Parathyroid adenoma (tissue), 2 donors: ENCODE measurements at regions not wholly inside any gene's neighbourhood (a gene's known extent, or its start where the extent isn't known, plus 50 kb on each side); places are given as distances from the start of the nearest gene placed in this dataset.

Experiments used
- H2AFZ ChIP-seq: fragments of 300-600 bp; sonication (generic); one replicate; pipeline ENCODE4 v1.7.0; 2017; ENCODE audit warnings: antibody characterized with exemption, mild to moderate bottlenecking
- H3K27ac ChIP-seq: fragments of 300-600 bp; sonication (generic); one replicate; pipeline ENCODE4 v1.7.0; 2017
- H3K27me3 ChIP-seq: fragments of 300-600 bp; sonication (generic); one replicate; pipeline ENCODE4 v1.7.0; 2017; ENCODE audit warnings: low read length; ENCODE audit not compliant: control insufficient read depth, insufficient read depth
- H3K36me3 ChIP-seq: fragments of 300-600 bp; sonication (generic); one replicate; pipeline ENCODE4 v1.7.0; 2017; ENCODE audit warnings: low read length; ENCODE audit not compliant: control insufficient read depth, insufficient read depth
- H3K4me1 ChIP-seq: fragments of 300-600 bp; sonication (generic); one replicate; pipeline ENCODE4 v1.7.0; 2017; ENCODE audit warnings: control low read depth
- H3K4me2 ChIP-seq: fragments of 300-600 bp; sonication (generic); one replicate; pipeline ENCODE4 v1.7.0; 2017; ENCODE audit warnings: low read length
- H3K4me3 ChIP-seq: fragments of 300-600 bp; sonication (generic); one replicate; pipeline ENCODE4 v1.7.0; 2017; ENCODE audit warnings: low read depth, low read length
- H3K79me2 ChIP-seq: fragments of 300-600 bp; sonication (generic); one replicate; pipeline ENCODE4 v1.7.0; 2017; ENCODE audit warnings: control low read depth
- H3K9ac ChIP-seq: fragments of 300-600 bp; sonication (generic); one replicate; pipeline ENCODE4 v1.7.0; 2017; ENCODE audit warnings: mild to moderate bottlenecking
- H3K9me3 ChIP-seq: fragments of 300-600 bp; sonication (generic); one replicate; pipeline ENCODE4 v1.7.0; 2017; ENCODE audit warnings: low read length; ENCODE audit not compliant: control insufficient read depth
- TF ChIP-seq, protein P1 (sequence below): fragments of 300-600 bp; sonication (generic); IDR thresholded peaks from one replicate; pipeline ENCODE4 v1.7.0; 2017; ENCODE audit warnings: antibody characterized with exemption, mild to moderate bottlenecking
- donor health status: primary hyperparathyroidism.

DNA sequence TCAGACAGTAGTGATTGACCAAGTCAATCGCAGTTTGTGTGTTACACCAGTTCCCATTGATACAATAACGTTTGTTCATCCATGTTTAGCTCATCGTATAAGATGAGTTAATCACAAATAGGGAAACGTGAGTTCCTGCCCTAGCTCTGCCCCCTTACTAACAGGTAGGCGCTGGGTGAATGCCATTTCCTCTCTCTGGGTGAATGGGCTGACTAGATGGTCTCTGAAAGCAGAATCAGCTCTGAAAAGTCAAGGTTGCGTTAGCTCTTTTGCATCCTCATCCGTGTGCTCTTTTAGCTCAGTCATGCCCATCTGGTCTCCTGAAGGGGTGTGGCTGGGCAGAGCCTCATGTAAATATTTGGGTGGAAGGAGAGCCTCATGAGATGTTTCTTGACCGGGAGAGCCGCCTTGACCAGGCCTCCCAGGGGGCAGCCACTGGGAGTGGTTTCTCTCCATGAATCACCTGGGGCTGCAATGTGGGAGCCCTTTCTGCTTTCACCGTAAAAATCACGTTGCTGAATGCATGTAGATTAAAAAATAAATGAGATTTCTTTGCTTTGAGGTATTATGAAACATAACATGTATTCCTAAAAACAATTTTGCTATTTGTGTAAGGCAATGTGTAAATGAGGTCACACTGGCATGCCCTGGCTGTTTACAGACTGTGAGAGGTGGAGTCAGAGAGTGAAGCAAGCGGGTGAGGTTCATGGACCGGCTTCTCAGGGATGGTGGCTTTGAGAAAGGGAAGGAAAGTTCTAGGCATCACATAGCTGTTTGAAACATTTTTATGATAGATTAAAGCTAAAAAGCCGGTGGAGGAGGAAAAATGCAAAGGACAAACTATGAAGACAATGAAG lies 108.4 kb upstream of the RASGRP1 start:
- Histone ChIP-seq H3K9me3 (no peaks in the 10 kb centered on the region), H3K9ac (no peak overlapping the region), H3K79me2 (no peaks in the 10 kb centered on the region), H2AFZ (no peak overlapping the region), H3K27me3 (no peaks in the 10 kb centered on the region), H3K36me3 (no peaks in the 10 kb centered on the region), H3K4me2 (no peak overlapping the region), H3K4me1 (no peaks in the 10 kb centered on the region), H3K4me3 (no peak overlapping the region), H3K27ac (no peak overlapping the region)
- TF ChIP-seq, protein P1, sequence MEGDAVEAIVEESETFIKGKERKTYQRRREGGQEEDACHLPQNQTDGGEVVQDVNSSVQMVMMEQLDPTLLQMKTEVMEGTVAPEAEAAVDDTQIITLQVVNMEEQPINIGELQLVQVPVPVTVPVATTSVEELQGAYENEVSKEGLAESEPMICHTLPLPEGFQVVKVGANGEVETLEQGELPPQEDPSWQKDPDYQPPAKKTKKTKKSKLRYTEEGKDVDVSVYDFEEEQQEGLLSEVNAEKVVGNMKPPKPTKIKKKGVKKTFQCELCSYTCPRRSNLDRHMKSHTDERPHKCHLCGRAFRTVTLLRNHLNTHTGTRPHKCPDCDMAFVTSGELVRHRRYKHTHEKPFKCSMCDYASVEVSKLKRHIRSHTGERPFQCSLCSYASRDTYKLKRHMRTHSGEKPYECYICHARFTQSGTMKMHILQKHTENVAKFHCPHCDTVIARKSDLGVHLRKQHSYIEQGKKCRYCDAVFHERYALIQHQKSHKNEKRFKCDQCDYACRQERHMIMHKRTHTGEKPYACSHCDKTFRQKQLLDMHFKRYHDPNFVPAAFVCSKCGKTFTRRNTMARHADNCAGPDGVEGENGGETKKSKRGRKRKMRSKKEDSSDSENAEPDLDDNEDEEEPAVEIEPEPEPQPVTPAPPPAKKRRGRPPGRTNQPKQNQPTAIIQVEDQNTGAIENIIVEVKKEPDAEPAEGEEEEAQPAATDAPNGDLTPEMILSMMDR, result no peak

DNA sequence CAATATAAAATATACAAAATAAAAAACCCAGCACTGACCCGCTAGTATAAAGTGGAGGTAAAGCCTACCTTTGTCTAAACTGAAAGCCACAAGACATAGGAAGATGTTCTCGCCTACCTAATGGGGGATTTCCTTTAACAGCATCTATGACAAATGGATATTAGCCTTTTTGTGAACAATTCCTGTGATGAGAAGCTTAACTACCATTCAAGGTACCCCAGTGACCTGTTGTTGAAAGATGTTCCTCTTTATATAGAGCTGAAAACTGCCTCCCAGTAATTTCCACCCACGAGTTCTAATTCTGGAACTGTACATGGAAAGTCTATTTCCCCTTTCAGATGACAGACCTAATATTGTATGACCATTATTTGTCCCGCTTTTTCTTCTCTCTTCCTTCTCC lies 109.8 kb upstream of the RASGRP1 start:
- H3K4me1 ChIP-seq, result peaks cover 2% of the 10 kb centered on the region
- H3K4me2 ChIP-seq, result no peak overlapping the region
- TF ChIP-seq, protein P1, result no peak
- H3K4me3 ChIP-seq, result no peak overlapping the region
- H3K9me3 ChIP-seq, result no peaks in the 10 kb centered on the region
- H3K79me2 ChIP-seq, result no peaks in the 10 kb centered on the region
- no peaks in the 10 kb centered on the region for H3K36me3 ChIP-seq
- no peaks in the 10 kb centered on the region for H3K27me3 ChIP-seq
- no peak overlapping the region for H2AFZ ChIP-seq
- no peak overlapping the region for H3K27ac ChIP-seq
- no peak overlapping the region for H3K9ac ChIP-seq

DNA sequence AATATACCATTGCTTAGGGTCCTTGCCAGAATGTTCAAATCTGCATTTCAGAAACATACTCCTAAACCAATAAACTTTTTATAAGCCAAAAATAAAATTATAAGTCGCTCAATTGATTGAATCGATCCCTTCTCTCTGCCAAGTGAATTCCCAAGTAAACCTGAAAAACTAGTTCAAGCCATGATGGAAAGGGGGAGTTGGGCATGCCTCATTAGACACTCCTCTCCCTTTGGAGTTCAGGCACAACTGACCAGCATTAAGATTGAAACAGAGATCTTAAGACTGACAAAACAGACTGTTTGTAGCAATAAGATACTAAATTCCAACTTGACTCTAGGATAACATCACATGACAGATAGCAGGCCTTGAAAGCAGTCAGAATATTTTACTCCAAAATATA lies 113.7 kb upstream of the RASGRP1 start:
- Histone ChIP-seq H3K27ac (no peak overlapping the region), H3K9ac (no peak overlapping the region), H3K79me2 (no peaks in the 10 kb centered on the region), H3K4me1 (peaks cover 2% of the 10 kb centered on the region), H3K4me3 (no peak overlapping the region), H3K36me3 (no peaks in the 10 kb centered on the region), H3K27me3 (no peaks in the 10 kb centered on the region), H2AFZ (no peak overlapping the region), H3K9me3 (no peaks in the 10 kb centered on the region), H3K4me2 (no peak overlapping the region)
- TF ChIP-seq, protein P1, result no peak

DNA sequence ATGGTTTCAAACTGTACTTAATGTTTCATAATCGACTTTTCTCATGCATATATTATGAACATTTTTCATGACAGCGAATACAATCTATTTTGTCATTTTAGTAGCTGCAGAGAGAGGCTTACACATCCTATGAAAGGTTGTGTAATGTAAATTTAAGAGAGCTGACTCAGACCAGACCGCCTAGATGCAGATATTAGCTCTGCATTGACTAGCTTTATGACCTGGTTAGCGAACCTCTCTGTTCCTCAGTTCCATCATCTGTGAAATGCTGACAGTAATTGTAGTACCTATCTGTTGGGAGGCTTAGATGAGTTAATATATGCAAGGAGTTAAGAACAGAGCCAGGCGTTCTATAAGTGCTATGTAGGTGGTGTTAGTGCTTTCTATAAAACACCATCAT lies 116.2 kb upstream of the RASGRP1 start:
- Histone ChIP-seq H3K4me2 (no peak overlapping the region), H2AFZ (no peak overlapping the region), H3K4me1 (peaks cover 2% of the 10 kb centered on the region), H3K27me3 (no peaks in the 10 kb centered on the region), H3K4me3 (no peak overlapping the region), H3K9ac (no peak overlapping the region), H3K36me3 (no peaks in the 10 kb centered on the region), H3K9me3 (no peaks in the 10 kb centered on the region), H3K27ac (no peak overlapping the region), H3K79me2 (no peaks in the 10 kb centered on the region)
- TF ChIP-seq, protein P1, result no peak

- no peak overlapping the region for H3K9ac ChIP-seq
- no peak overlapping the region for H2AFZ ChIP-seq
- H3K4me1 ChIP-seq, result peaks cover 2% of the 10 kb centered on the region
- H3K27ac ChIP-seq, result no peak overlapping the region
- H3K79me2 ChIP-seq, result no peaks in the 10 kb centered on the region
- no peaks in the 10 kb centered on the region for H3K27me3 ChIP-seq
- H3K9me3 ChIP-seq, result no peaks in the 10 kb centered on the region
- H3K36me3 ChIP-seq, result no peaks in the 10 kb centered on the region
- no peak overlapping the region for H3K4me3 ChIP-seq
- TF ChIP-seq, protein P1, result no peak
- no peak overlapping the region for H3K4me2 ChIP-seq
These were observed 117.7 kb upstream of the RASGRP1 start for GRCh38 chr15:38682363-38682762.
